GM19438 (cell line): ENCODE measurements at regions not wholly inside any gene's neighbourhood (a gene's known extent, or its start where the extent isn't known, plus 50 kb on each side); places are given as distances from the start of the nearest gene placed in this dataset.

Source experiments
- ATAC-seq: cut with Tn5 transposase; IDR thresholded peaks from one replicate; pipeline ENCODE4 v1.9.1; 2021; ENCODE audit warnings: low read depth; ENCODE audit not compliant: unreplicated experiment

- peak; percentile 49 for ATAC-seq
These were observed 514.1 kb upstream of the MEF2C start for GRCh38 chr5:89397096-89397495.

- peak; percentile 80 for ATAC-seq
These were observed 513.4 kb upstream of the MEF2C start for GRCh38 chr5:89396278-89396954.

GRCh38 chr5:89395111-89395510 lies 512.1 kb upstream of the MEF2C start:
- ATAC-seq = no peak

DNA sequence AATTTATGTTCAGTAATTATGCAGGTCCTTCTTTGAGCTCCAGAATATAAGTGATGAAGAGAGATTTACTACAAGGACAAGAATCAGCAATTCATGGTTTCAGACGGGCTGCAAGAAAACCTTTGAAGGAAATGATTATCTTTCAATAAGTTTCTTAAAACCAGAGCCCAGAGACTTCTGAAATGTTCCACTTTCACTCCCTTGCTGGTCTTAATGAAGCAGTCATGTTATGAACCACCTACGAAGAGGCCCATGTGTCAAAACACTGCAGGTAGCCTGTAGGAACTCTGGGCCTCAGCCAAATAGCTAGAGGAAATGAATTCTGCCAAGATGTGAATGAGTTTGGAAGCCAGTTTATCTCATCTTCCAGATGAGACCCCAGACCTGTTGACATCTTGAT lies 505.9 kb upstream of the MEF2C start:
- no peak for ATAC-seq

DNA sequence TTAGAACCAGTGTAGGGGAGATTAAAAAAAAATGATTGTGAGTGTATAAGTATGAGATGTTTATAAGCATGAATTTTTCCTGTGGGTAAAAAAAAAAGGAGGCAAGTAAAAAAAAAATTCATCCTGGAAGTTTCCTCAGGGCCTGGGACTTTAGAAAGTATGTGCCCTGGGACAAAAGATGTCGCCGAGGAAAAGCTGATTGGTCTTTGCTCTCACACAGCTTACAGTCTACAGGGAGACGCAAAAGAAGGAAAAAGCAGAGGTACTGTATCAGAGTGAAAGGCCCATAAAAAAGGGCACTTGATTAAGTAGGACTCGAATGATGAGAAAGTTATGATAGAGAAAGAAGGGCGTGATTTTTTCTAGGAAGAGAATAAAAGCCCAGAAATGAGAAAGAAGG lies 501.4 kb upstream of the MEF2C start:
- ATAC-seq = no peak

DNA sequence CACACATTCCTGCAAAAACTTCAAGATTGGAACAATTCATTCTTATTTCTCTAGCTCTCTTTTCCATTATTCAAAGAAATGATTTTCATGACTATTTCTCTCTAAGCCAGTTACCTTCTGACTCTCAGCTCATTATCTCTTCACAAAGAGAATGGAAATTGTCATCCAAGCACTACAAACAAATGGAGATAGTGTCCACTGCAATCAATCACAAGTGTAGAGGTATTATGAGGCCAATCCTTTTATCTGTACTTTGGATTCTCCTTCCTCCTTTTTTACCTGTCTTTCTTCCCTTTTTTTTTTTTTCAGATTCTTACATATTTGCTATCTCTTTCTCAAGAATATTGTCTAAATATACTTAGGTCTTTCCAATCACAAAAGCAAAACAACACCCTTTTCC lies 497.7 kb upstream of the MEF2C start:
- no peak for ATAC-seq

- ATAC-seq = no peak
These were observed 494.9 kb upstream of the MEF2C start for GRCh38 chr5:89377767-89378455.

GRCh38 chr5:89374818-89375521 lies 492.0 kb upstream of the MEF2C start:
- no peak for ATAC-seq

- ATAC-seq = no peak
These were observed 491.3 kb upstream of the MEF2C start for GRCh38 chr5:89374144-89374784.

GRCh38 chr5:89372176-89372575 lies 489.2 kb upstream of the MEF2C start:
- ATAC-seq = no peak

DNA sequence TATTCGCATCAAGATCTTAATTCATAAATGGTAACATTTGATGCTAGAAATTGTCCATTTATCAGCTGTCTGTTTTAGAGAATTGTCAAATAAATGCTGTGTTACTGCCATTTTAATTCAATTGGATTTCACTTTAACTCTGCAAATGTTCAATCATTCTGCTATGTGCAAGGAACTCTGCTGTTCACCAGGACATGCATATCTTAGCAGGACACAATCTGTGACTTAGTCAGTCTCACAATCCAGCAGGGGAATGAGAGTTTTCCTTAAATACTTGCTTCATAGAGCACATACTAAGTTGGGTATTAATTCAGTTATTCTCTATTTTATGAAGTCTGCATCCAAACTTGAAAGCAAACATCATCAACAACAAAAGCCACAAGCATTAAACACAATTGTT lies 488.7 kb upstream of the MEF2C start:
- no peak for ATAC-seq

DNA sequence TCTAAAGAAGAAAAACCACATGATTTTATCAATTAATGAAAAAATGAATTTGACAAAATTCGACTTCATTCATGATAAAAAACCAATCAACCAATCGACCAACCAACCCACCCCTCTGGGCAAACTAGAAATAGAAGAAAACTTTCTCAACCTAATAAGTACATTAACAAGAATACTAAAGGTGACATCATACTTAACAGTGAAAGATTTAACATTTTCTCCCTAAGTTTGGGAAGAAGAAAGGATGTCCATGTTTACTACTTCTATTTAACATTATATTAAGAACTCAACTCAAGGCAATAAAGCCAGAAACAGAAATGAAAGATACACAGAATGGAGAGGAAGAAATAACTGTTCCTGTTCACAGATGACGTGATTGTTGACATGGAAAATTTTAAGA lies 476.1 kb upstream of the MEF2C start:
- ATAC-seq = no peak

DNA sequence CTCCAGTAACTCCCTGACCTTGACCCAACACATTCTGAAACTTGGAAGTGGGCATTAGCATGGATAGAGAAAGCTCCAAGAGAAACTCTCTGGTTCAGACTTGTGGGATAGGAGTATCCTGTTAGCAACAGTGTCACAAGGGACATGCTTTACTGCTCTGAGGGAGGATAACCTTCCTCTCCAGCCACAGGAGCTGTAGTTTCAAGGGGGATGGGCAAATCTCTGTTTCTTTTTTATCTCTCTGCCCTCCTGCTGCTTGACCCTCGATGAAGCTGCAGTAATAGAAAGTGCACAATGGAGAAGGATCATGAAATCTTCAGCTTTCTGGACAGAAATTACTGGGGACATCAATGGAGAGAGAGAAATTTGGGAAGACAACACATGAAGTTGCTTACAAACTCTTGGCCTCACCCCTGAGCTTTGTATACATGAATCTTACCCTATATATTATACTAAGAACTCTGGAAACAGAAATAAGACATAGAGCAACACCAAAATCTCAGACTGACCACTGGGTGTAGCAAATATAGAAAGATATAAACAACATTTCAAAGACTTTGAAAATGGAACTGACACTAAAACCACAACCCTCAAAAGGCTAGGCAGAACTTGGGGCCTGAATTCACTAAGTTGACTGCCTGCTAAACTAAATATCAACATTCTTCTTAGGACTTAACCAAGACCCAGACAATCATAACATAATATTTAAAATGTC lies 471.0 kb upstream of the MEF2C start:
- ATAC-seq = peak; percentile 64

GRCh38 chr5:89351975-89352374 lies 469.0 kb upstream of the MEF2C start:
- ATAC-seq = no peak

GRCh38 chr5:89351222-89351621 lies 468.2 kb upstream of the MEF2C start:
- ATAC-seq = no peak

GRCh38 chr5:89350684-89351083 lies 467.7 kb upstream of the MEF2C start:
- ATAC-seq = no peak

GRCh38 chr5:89349246-89349980 lies 466.4 kb upstream of the MEF2C start:
- ATAC-seq = no peak

- no peak for ATAC-seq
These were observed 463.6 kb upstream of the MEF2C start for GRCh38 chr5:89346573-89346972.

GRCh38 chr5:89343666-89344065 lies 460.7 kb upstream of the MEF2C start:
- peak; percentile 94 for ATAC-seq
